NOMO-1 treated with DMSO at 0.1 percent for 48 hours (cell line): ENCODE measurements at regions not wholly inside any gene's neighbourhood (a gene's known extent, or its start where the extent isn't known, plus 50 kb on each side); places are given as distances from the start of the nearest gene placed in this dataset.
"Not testable (repeated sequence)": the region's sequence is repeated elsewhere in the genome, so short reads cannot be mapped to it uniquely, and the experiment has no call there.

Experiments used
- DNase-seq: peaks from one replicate; lab custom pipeline; 2025; ENCODE audit not compliant: unreplicated experiment; lab: John Stamatoyannopoulos, UW

- DNase-seq = no peak
Measured at GRCh38 chr7:96562458-96562857, 147.2 kb downstream of the SEM1 start.

GRCh38 chr7:96561892-96562291, 147.8 kb downstream of the SEM1 start:
- no peak for DNase-seq

GRCh38 chr7:96558530-96558929, 151.1 kb downstream of the SEM1 start:
- no peak for DNase-seq

- no peak for DNase-seq
Measured at GRCh38 chr7:96558093-96558492, 151.6 kb downstream of the SEM1 start.

- not testable (repeated sequence) for DNase-seq
Measured at GRCh38 chr7:96557598-96557997, 152.0 kb downstream of the SEM1 start.

- no peak for DNase-seq
Measured at GRCh38 chr7:96548664-96549063, 161.0 kb downstream of the SEM1 start.

GRCh38 chr7:96547371-96547811, 162.3 kb downstream of the SEM1 start:
- peak; percentile 79 for DNase-seq

- DNase-seq = no peak
Measured at GRCh38 chr7:96546426-96546825, 163.2 kb downstream of the SEM1 start.

- no peak for DNase-seq
Measured at GRCh38 chr7:96539471-96539870, 170.2 kb downstream of the SEM1 start.

GRCh38 chr7:96538632-96539031, 171.0 kb downstream of the SEM1 start:
- peak; percentile 100 for DNase-seq

- DNase-seq = no peak
Measured at GRCh38 chr7:96534221-96534620, 175.4 kb downstream of the SEM1 start.

GRCh38 chr7:96532428-96532935, 177.2 kb downstream of the SEM1 start:
- DNase-seq = no peak

GRCh38 chr7:96531331-96531730, 178.3 kb downstream of the SEM1 start:
- no peak for DNase-seq

- no peak for DNase-seq
Measured at GRCh38 chr7:96530786-96531185, 178.9 kb downstream of the SEM1 start.

GRCh38 chr7:96527133-96527827, 182.4 kb downstream of the SEM1 start:
- no peak for DNase-seq

GRCh38 chr7:96526496-96526895, 183.2 kb downstream of the SEM1 start:
- no peak for DNase-seq

GRCh38 chr7:96521068-96521894, 188.4 kb downstream of the SEM1 start:
- DNase-seq = no peak

GRCh38 chr7:96508371-96508770, 186.5 kb upstream of the SLC25A13 start:
- peak; percentile 98 for DNase-seq

GRCh38 chr7:96503597-96503996, 181.7 kb upstream of the SLC25A13 start:
- DNase-seq = no peak

GRCh38 chr7:96501318-96501717, 179.4 kb upstream of the SLC25A13 start:
- no peak for DNase-seq

GRCh38 chr7:96499532-96499931, 177.6 kb upstream of the SLC25A13 start:
- no peak for DNase-seq

- no peak for DNase-seq
Measured at GRCh38 chr7:96497567-96497966, 175.7 kb upstream of the SLC25A13 start.
